ENCODE measurements at regions not wholly inside any gene's neighbourhood (a gene's known extent, or its start where the extent isn't known, plus 50 kb on each side); places are given as distances from the start of the nearest gene placed in this dataset.

- no peak for DNase-seq (ENCODE audit: low spot score)
Measured at GRCh38 chr4:127540497-127541025, 92.2 kb upstream of the INTU start.

GRCh38 chr4:127545271-127545670 is 87.5 kb upstream of the INTU start:
- no peak for DNase-seq (ENCODE audit: low spot score)

GRCh38 chr4:127548990-127549925 is 83.5 kb upstream of the INTU start:
- DNase-seq (ENCODE audit: low spot score): no peak

- DNase-seq (ENCODE audit: low spot score): no peak
Measured at GRCh38 chr4:127555106-127555505, 77.7 kb upstream of the INTU start.

GRCh38 chr4:127558088-127558487 is 74.7 kb upstream of the INTU start:
- no peak for DNase-seq (ENCODE audit: low spot score)

GRCh38 chr4:127558489-127559407 is 74.0 kb upstream of the INTU start:
- no peak for DNase-seq (ENCODE audit: low spot score)

- DNase-seq (ENCODE audit: low spot score): no peak
Measured at GRCh38 chr4:127559981-127560380, 72.8 kb upstream of the INTU start.

GRCh38 chr4:127560755-127561154 is 72.0 kb upstream of the INTU start:
- DNase-seq (ENCODE audit: low spot score): no peak

- DNase-seq (ENCODE audit: low spot score): no peak
Measured at GRCh38 chr4:127574643-127575042, 58.1 kb upstream of the INTU start.

- DNase-seq (ENCODE audit: low spot score): no peak
Measured at GRCh38 chr4:127575888-127576287, 56.9 kb upstream of the INTU start.

- no peak for DNase-seq (ENCODE audit: low spot score)
Measured at GRCh38 chr4:127578491-127578890, 54.3 kb upstream of the INTU start.

- no peak for DNase-seq (ENCODE audit: low spot score)
Measured at GRCh38 chr4:127578967-127579366, 53.8 kb upstream of the INTU start.

GRCh38 chr4:127579821-127580220 is 52.9 kb upstream of the INTU start:
- no peak for DNase-seq (ENCODE audit: low spot score)

GRCh38 chr4:127580300-127580699 is 52.5 kb upstream of the INTU start:
- DNase-seq (ENCODE audit: low spot score): no peak

- DNase-seq (ENCODE audit: low spot score): no peak
Measured at GRCh38 chr4:127580891-127581290, 51.9 kb upstream of the INTU start.
